HFF-Myc (cell line): ENCODE measurements at regions not wholly inside any gene's neighbourhood (a gene's known extent, or its start where the extent isn't known, plus 50 kb on each side); places are given as distances from the start of the nearest gene placed in this dataset.
"Not testable (repeated sequence)": the region's sequence is repeated elsewhere in the genome, so short reads cannot be mapped to it uniquely, and the experiment has no call there.

ENCODE experiments used
- DNase-seq: peaks from one replicate; pipeline ENCODE4 v3.0.0-alpha.2; 2011; ENCODE audit warnings: low read depth; ENCODE audit errors: extremely low read depth
- H3K4me3 ChIP-seq: replicated peaks from 2 replicates; pipeline ENCODE4 v1.5.1; 2011; ENCODE audit warnings: low read depth, mild to moderate bottlenecking, control low read depth, low read length
- CTCF ChIP-seq: IDR thresholded peaks from 2 replicates; pipeline ENCODE4 v1.5.1; 2012; ENCODE audit warnings: mild to moderate bottlenecking, low read depth, low read length, control low read depth; ENCODE audit errors: missing control alignments

GRCh38 chr6:132190815-132191175, 210.5 kb downstream of the MOXD1 start:
- TF ChIP-seq CTCF, result no peak
- DNase-seq, result peak; percentile 49
- H3K4me3 ChIP-seq, result no peak overlapping the region

GRCh38 chr6:132190097-132190814, 211.0 kb downstream of the MOXD1 start:
- DNase-seq, result peak; percentile 86
- TF ChIP-seq CTCF, result no peak
- no peak overlapping the region for H3K4me3 ChIP-seq

GRCh38 chr6:132188556-132189264, 212.6 kb downstream of the MOXD1 start:
- TF ChIP-seq CTCF, result no peak
- no peak overlapping the region for H3K4me3 ChIP-seq
- DNase-seq, result peak; percentile 67

GRCh38 chr6:132187816-132188215, 213.5 kb downstream of the MOXD1 start:
- no peak for DNase-seq
- TF ChIP-seq CTCF, result no peak
- no peak overlapping the region for H3K4me3 ChIP-seq

- not testable (repeated sequence) for DNase-seq, H3K4me3 ChIP-seq
Measured at GRCh38 chr6:132184966-132185365, 216.3 kb downstream of the MOXD1 start.

GRCh38 chr6:132179955-132180354, 221.3 kb downstream of the MOXD1 start:
- no peak for DNase-seq
- no peak for TF ChIP-seq CTCF
- no peak overlapping the region for H3K4me3 ChIP-seq

- H3K4me3 ChIP-seq, result no peak overlapping the region
- TF ChIP-seq CTCF, result no peak
- DNase-seq, result no peak
Measured at GRCh38 chr6:132174919-132175318, 223.7 kb upstream of the CCN2 start.
